NCI-H82 (cell line): ENCODE measurements at regions not wholly inside any gene's neighbourhood (a gene's known extent, or its start where the extent isn't known, plus 50 kb on each side); places are given as distances from the start of the nearest gene placed in this dataset.
"Not testable (repeated sequence)": the region's sequence is repeated elsewhere in the genome, so short reads cannot be mapped to it uniquely, and the experiment has no call there.

Experiments
- DNase-seq: peaks from one replicate; lab custom pipeline; 2025; lab: John Stamatoyannopoulos, UW

DNA sequence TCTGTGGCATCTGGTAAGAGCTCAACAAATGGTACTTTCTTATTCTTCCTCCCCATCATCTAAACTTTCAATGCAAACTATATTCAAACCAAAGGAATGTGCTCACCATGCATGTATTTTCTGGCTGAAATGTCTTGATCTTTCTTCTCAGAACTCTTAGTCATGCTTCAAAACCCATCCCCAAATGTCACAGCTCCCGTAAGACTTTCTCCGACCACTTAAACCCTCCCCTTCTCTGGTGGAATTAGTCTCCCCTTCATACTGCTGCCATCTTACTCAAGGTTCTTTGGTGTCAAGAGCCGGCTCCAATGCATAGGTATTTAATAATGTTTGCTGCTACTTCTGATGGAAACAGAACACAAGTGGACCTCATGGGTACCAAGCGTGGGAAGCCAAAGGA lies 538.1 kb downstream of the MATN1 start:
- no peak for DNase-seq

GRCh38 chr1:30184393-30185141 lies 538.8 kb downstream of the MATN1 start:
- no peak for DNase-seq

GRCh38 chr1:30183895-30184294 lies 539.5 kb downstream of the MATN1 start:
- DNase-seq: no peak

GRCh38 chr1:30183006-30183405 lies 540.4 kb downstream of the MATN1 start:
- DNase-seq: no peak

- DNase-seq: no peak
Observed at GRCh38 chr1:30179942-30180543, 543.3 kb downstream of the MATN1 start.

DNA sequence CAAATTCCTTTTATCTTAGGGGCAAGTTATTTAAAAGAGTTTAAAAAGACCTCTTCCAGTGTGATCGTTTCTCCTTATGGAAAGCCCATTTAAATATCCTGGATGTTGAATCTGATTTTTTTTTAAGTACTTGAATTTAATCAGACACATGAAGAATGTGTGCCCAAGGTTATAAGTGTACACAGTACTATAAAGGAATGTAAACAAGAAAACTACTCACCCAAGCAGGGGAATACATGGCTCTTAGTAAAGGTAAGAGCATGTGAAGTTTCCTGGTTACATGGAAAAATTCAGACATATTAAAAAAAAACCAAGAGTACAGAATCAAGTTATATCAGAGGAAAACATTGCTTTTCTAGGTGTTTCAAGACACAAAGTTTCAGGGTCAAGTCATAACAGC lies 546.9 kb downstream of the MATN1 start:
- no peak for DNase-seq

DNA sequence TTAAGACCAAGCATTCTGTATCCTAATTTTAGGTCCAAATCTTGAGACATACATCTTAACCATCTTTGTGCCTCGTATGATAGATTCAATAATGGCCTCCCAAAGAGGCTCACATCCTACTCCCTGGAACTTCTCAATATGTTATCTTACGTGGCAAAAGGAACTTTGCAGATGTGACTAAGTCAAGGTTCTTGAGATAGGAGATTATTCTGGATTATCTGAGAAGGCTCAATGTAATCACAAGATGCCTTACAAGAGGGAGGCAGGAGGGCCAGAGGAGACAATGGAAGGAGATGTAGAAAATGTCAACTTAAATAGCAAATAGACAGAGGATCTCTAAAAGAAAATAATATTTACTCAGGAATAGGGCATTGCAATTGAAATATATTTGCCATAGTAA lies 548.9 kb downstream of the MATN1 start:
- no peak for DNase-seq

GRCh38 chr1:30173560-30173959 lies 549.8 kb downstream of the MATN1 start:
- no peak for DNase-seq

DNA sequence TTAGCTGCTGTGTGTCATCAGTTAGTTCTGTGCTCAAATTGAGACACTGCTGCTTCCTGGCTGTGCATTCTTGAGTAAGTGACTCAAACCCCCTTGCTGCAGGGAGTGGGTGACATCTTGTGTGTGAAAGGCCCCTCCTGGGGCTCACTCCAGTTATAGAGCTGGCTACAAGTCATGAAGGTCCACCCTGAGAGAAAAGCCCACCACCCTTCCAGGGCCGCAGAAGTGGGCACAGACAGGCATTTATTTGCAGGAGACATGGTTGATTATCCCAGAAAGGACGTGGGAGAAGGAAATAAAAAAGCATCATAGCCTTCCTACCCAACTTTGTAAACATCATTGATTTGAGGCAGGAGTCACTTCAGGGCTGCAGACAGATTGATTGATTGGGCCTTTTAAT lies 550.6 kb downstream of the MATN1 start:
- no peak for DNase-seq

GRCh38 chr1:30172299-30172694 lies 551.1 kb downstream of the MATN1 start:
- no peak for DNase-seq

GRCh38 chr1:30171537-30172298 lies 551.7 kb downstream of the MATN1 start:
- DNase-seq: peak; percentile 43

- no peak for DNase-seq
Observed at GRCh38 chr1:30169269-30169668, 554.1 kb downstream of the MATN1 start.

DNA sequence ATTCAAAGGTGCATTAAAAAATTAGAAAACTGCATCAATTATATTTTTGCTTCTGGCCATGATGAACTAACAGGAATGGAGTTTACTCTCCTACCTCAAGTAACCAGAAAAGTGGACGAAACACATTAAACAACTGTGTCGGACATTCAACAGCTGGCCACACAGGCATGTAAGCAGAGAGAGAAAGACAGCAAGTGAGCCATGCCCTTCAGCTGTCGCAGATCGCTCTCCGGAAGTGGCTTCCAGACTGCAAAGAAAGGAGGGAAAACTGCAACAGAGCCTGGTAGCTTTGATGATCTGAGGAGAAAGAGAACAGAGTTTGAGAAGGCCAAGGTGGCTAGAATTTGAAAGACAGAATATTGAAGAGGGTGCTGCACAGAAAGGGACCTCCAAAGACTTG lies 557.2 kb downstream of the MATN1 start:
- no peak for DNase-seq

GRCh38 chr1:30165116-30165515 lies 558.3 kb downstream of the MATN1 start:
- DNase-seq: no peak

DNA sequence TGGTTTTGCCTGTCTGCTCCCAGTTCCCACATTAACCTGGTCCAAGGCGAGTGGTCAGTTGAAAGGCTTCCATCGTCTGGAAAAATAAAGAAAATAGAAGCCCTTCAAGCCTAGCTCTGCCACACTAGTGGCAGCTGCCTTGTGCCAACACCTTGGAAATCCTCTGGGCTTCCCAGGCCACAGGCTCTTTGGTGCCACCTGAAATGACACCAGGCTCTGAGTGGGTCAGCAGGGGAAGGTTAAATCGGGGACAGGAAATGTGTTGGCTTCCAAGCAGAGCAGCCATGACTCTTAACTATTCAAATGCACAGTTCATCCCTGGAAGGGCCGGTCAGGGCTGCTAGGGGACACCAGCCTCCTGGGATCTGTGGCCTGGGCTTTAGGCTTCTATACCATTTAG lies 558.7 kb downstream of the MATN1 start:
- DNase-seq: no peak

- no peak for DNase-seq
Observed at GRCh38 chr1:30162565-30162964, 560.8 kb downstream of the MATN1 start.

DNA sequence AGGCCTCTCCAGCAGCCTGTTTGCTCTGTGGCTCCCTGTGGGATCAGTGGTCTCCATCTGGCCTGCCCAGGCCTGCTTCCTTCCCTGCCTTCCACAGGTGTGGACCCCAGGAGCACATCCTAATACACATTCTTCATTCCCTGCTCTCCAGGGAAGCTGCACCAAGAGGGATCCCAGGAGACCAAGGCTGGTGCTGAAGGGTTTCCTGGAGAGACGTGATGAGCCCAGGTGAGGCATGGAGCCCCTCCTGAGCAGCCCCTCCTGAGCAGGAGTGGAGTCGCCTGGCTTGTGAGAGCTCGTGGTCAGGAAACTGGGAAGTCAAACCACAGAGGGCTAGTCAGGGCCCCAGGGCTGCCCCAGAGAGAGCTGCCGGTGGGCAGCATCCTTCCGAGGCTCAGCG lies 561.4 kb downstream of the MATN1 start:
- no peak for DNase-seq

DNA sequence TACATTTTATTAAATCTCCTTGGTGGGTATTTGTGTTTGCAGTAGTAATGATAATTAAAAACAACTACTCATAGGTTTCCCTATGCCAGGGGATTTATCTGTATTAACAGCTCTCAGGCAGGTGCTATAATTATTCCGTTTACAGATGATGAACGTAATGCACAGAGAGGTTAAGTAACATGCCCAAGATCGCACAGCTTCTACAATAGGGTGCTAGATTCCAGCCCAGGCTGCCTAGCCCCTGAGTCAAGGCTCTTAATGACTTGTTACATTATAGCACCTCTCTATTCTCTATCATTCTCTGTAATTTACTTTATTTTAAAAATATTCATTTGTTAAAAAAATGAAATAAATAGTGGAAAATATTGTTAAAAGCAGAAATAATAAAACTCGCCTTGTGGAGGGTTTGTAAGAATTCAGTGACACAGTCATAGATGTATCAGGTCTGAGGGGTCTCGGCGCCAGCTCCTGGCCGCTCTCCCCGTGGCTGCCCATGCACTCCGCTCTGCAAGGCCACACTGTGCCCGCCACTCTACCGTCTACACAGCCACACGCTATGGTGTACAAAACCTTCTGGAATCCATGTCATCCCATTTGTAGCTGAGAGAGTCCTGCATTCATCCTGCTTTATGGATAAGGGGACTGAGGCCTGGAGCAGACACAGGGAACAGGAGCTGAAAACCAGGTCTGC lies 562.2 kb downstream of the MATN1 start:
- no peak for DNase-seq

GRCh38 chr1:30159015-30159414 lies 564.4 kb downstream of the MATN1 start:
- no peak for DNase-seq

GRCh38 chr1:30155698-30156097 lies 567.7 kb downstream of the MATN1 start:
- not testable (repeated sequence) for DNase-seq

DNA sequence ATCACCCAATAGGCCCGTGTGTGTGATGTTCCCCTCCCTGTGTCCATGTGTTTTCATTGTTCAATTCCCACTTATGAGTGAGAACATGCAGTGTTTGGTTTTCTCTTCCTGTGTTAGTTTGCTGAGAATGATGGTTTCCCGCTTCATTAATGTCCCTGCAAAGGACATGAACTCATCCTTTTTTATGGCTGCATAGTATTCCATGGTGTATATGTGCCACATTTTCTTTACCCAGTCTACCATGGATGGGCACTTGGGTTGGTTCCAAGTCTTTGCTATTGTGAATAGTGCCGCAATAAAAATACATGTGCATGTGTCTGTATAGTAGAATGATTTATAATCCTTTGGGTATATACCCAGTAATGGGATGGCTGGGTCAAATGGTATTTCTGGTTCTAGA lies 568.1 kb downstream of the MATN1 start:
- not testable (repeated sequence) for DNase-seq

DNA sequence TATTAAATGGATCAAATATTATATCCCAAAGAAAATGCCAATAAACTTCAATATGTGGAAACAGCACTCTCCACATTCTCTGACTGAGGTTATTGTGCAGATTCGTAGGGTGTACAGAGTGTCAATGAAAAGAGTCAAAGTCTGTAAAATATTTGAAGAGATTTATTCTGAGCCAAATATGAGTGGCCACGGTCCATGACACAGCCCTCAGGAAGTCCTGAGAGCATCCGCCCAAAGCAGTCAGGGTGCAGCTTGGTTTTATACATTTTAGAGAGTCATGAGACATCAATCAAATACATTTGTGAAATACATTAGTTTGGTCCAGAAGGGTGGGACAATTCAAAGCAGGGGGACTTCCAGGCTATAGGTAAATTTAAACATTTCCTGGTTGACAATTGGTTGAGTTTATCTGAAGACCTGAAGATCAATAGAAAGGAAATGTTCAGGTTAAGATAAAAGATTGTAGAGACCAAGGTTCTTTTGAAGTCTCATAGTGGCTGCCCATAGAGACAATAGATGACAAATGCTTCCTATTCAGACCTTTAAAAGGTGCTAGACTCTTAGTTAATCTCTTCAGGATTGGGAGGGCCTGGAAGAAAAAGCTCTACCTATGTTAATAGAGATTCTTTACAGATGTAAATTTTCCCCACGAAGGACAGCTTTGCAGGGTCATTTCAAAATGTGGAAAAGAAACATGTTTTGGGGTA lies 569.5 kb downstream of the MATN1 start:
- DNase-seq: no peak
